Astrocyte (in vitro differentiated cells and primary cell): ENCODE measurements at regions not wholly inside any gene's neighbourhood (a gene's known extent, or its start where the extent isn't known, plus 50 kb on each side); places are given as distances from the start of the nearest gene placed in this dataset.

ENCODE experiments used
- DNase-seq: peaks from one replicate; pipeline ENCODE4 v3.0.0-alpha.2; 2010; ENCODE audit warnings: low read depth
- FAIRE-seq: peaks from 2 replicates; lab custom pipeline; 2011; peaks lifted over from hg19 to GRCh38; lab: Jason Lieb, UNC
- H2AFZ ChIP-seq: 2 replicates; pipeline ENCODE4 v1.6.0; 2012; ENCODE audit warnings: low read depth, low read length, inconsistent platforms
- H3K27ac ChIP-seq: 2 replicates; pipeline ENCODE4 v1.5.1; 2011; ENCODE audit warnings: low read depth, low read length, inconsistent platforms
- H3K27me3 ChIP-seq: 2 replicates; pipeline ENCODE4 v1.6.0; 2011; ENCODE audit warnings: low read length, inconsistent platforms; ENCODE audit not compliant: insufficient read depth
- H3K36me3 ChIP-seq: 2 replicates; pipeline ENCODE4 v1.5.1; 2011; ENCODE audit warnings: low read length, inconsistent platforms; ENCODE audit not compliant: insufficient read depth
- H3K4me1 ChIP-seq: 2 replicates; pipeline ENCODE4 v1.5.1; 2011; ENCODE audit warnings: low read length, inconsistent platforms; ENCODE audit not compliant: insufficient read depth
- H3K4me2 ChIP-seq: 2 replicates; pipeline ENCODE4 v1.6.0; 2012; ENCODE audit warnings: low read length, inconsistent platforms
- H3K4me3 ChIP-seq: 2 replicates; pipeline ENCODE4 v1.5.1; 2011; ENCODE audit warnings: low read depth, mild to moderate bottlenecking, low read length, inconsistent platforms; ENCODE audit not compliant: insufficient read depth
- H3K79me2 ChIP-seq: 2 replicates; pipeline ENCODE4 v1.6.0; 2012; ENCODE audit warnings: mild to moderate bottlenecking, low read length, inconsistent platforms; ENCODE audit not compliant: insufficient read depth
- H3K9ac ChIP-seq: 2 replicates; pipeline ENCODE4 v1.6.0; 2012; ENCODE audit warnings: mild to moderate bottlenecking, low read length, inconsistent platforms
- H3K9me3 ChIP-seq: 2 replicates; pipeline ENCODE4 v1.5.1; 2012; ENCODE audit warnings: low read depth, mild to moderate bottlenecking, low read length, inconsistent platforms; ENCODE audit not compliant: insufficient read depth
- H4K20me1 ChIP-seq: 2 replicates; pipeline ENCODE4 v1.6.0; 2012; ENCODE audit warnings: low read length, inconsistent platforms; ENCODE audit not compliant: insufficient read depth
- H3K27ac Mint-ChIP-seq: one replicate; pipeline ENCODE4 v1.8.0; 2021; ENCODE audit warnings: mild to moderate bottlenecking, mixed read lengths; ENCODE audit not compliant: unreplicated experiment
- H3K27me3 Mint-ChIP-seq: one replicate; pipeline ENCODE4 v1.8.0; 2021; ENCODE audit warnings: low read depth, mixed read lengths; ENCODE audit not compliant: unreplicated experiment
- H3K36me3 Mint-ChIP-seq: one replicate; pipeline ENCODE4 v1.8.0; 2021; ENCODE audit warnings: low read depth, mixed read lengths; ENCODE audit not compliant: unreplicated experiment
- H3K4me1 Mint-ChIP-seq: one replicate; pipeline ENCODE4 v1.8.0; 2021; ENCODE audit warnings: low read depth, mixed read lengths; ENCODE audit not compliant: unreplicated experiment
- H3K4me3 Mint-ChIP-seq: one replicate; pipeline ENCODE4 v1.8.0; 2021; ENCODE audit warnings: mild to moderate bottlenecking, moderate library complexity, mixed read lengths; ENCODE audit not compliant: unreplicated experiment
- H3K9me3 Mint-ChIP-seq: one replicate; pipeline ENCODE4 v1.8.0; 2021; ENCODE audit warnings: mild to moderate bottlenecking, mixed read lengths; ENCODE audit not compliant: unreplicated experiment
- CTCF ChIP-seq: IDR thresholded peaks from 2 replicates; pipeline ENCODE4 v1.5.1; 2011; ENCODE audit warnings: low read depth, mild to moderate bottlenecking, inconsistent platforms, low read length, moderate library complexity; ENCODE audit not compliant: insufficient read depth
- EZH2 ChIP-seq: IDR thresholded peaks from 2 replicates; pipeline ENCODE4 v1.6.1; 2012; ENCODE audit warnings: mild to moderate bottlenecking, low read length, inconsistent platforms; ENCODE audit not compliant: insufficient read depth

DNA sequence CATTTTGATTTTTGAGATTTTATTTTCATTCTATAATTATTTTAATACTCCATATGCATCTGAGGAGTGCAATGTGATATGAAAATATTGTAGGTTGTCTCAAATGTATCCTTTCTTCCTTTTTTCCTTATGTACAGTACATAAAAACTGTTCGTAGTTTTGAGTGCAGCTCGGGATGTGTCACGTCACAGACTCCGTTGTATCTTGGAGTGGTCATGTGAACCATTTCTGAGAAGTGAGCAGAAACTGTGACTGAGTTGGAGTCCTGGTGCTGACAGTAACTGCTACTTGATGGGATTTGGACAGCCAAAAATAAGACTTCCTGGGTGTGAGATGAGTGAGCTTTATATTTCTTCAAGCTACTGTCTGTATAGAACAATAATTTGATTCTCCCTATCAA lies 761.4 kb upstream of the MAN1A1 start:
- Histone ChIP-seq H3K4me2 (no peak overlapping the region), H3K4me1 (no peaks in the 10 kb centered on the region), H4K20me1 (no peaks in the 10 kb centered on the region), H3K9ac (no peak overlapping the region), H3K4me3 (no peak overlapping the region), H3K9me3 (no peaks in the 10 kb centered on the region), H2AFZ (no peak overlapping the region), H3K36me3 (no peaks in the 10 kb centered on the region), H3K27me3 (no peaks in the 10 kb centered on the region), H3K27ac (no peak overlapping the region), H3K79me2 (no peaks in the 10 kb centered on the region)
- FAIRE-seq: no peak
- Mint-ChIP-seq H3K36me3 (no peaks in the 10 kb centered on the region), H3K9me3 (no peaks in the 10 kb centered on the region), H3K27me3 (no peaks in the 10 kb centered on the region), H3K27ac (no peak overlapping the region), H3K4me3 (no peak overlapping the region), H3K4me1 (no peaks in the 10 kb centered on the region)
- DNase-seq: no peak
- TF ChIP-seq CTCF (no peak), EZH2 (no peak)

DNA sequence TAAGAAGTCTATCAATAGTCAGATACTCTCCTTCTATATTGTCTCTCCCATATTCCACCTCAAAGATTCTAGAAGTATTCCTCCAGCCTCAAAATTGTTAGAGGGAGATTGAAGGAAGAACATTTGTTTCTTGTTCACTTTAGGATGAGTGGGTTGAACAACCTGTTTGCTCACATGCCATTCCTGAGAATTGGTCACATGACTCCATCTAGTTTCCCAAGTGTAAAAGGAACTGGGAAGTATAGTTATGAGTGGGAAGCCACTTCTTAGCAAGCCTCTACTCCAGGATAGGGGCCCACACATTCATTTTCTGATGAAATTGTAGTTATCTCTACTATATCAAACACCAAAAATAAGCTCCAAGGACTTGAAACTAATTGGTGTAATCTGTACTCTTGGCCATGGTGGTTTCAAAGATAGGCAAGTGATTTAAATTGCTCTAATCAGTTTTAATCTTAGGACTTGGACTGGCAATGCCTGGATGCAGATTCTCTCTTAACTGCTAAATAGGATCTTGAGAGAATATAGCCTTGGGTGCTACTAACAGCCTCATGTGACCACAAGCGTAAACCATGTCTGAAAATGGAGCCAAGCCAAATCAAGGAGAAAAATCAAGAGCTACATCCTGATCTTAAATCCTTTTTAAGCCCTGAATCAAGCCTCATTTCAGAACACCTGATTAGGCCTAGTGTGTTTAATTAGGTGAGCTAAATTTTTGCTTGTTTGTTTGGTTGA lies 758.7 kb upstream of the MAN1A1 start:
- H3K4me3 ChIP-seq: no peak overlapping the region
- no peak overlapping the region for H3K9ac ChIP-seq
- Mint-ChIP-seq H3K9me3 (no peaks in the 10 kb centered on the region), H3K27ac (no peak overlapping the region), H3K27me3 (no peaks in the 10 kb centered on the region), H3K4me1 (no peaks in the 10 kb centered on the region), H3K36me3 (no peaks in the 10 kb centered on the region), H3K4me3 (no peak overlapping the region)
- no peak for TF ChIP-seq CTCF
- TF ChIP-seq EZH2: no peak
- no peaks in the 10 kb centered on the region for H3K9me3 ChIP-seq
- no peaks in the 10 kb centered on the region for H3K79me2 ChIP-seq
- no peaks in the 10 kb centered on the region for H4K20me1 ChIP-seq
- no peak overlapping the region for H3K4me2 ChIP-seq
- no peak overlapping the region for H3K27ac ChIP-seq
- DNase-seq (no peak), FAIRE-seq (no peak)
- no peaks in the 10 kb centered on the region for H3K27me3 ChIP-seq
- H2AFZ ChIP-seq: no peak overlapping the region
- no peaks in the 10 kb centered on the region for H3K36me3 ChIP-seq
- H3K4me1 ChIP-seq: no peaks in the 10 kb centered on the region

DNA sequence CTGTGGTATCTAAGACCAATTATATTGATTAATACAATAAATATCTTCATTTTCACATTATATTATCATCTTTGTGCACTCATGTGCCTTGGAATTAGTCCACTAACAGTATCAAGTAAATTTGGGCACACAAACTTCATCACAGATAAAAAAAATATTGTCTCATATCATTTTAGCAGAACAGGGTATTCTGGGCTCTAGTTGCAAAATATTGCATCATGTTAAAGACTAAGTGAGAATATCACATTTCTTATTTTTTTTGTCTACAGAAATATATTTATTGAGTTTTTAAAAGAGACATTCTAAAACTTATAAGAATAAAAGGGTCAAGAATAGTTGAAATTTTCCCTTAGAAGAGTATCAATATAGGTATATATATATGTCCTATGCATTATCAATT lies 754.1 kb upstream of the MAN1A1 start:
- DNase-seq (no peak), FAIRE-seq (no peak)
- Mint-ChIP-seq H3K36me3 (no peaks in the 10 kb centered on the region), H3K9me3 (no peaks in the 10 kb centered on the region), H3K4me3 (no peak overlapping the region), H3K4me1 (no peaks in the 10 kb centered on the region), H3K27ac (no peak overlapping the region), H3K27me3 (no peaks in the 10 kb centered on the region)
- H3K4me1 ChIP-seq: no peaks in the 10 kb centered on the region
- TF ChIP-seq CTCF (no peak), EZH2 (no peak)
- no peak overlapping the region for H3K9ac ChIP-seq
- no peaks in the 10 kb centered on the region for H3K79me2 ChIP-seq
- H2AFZ ChIP-seq: no peak overlapping the region
- H3K27ac ChIP-seq: no peak overlapping the region
- no peaks in the 10 kb centered on the region for H3K9me3 ChIP-seq
- H3K27me3 ChIP-seq: no peaks in the 10 kb centered on the region
- no peaks in the 10 kb centered on the region for H4K20me1 ChIP-seq
- H3K4me3 ChIP-seq: no peak overlapping the region
- H3K4me2 ChIP-seq: no peak overlapping the region
- no peaks in the 10 kb centered on the region for H3K36me3 ChIP-seq
